Natural killer cell treated with Interleukin-12 subunit alpha and Interleukin-12 subunit beta and Interleukin-15 and Interleukin-18, amount 100 ng/mL, for 72 hours (primary cell): ENCODE measurements at regions not wholly inside any gene's neighbourhood (a gene's known extent, or its start where the extent isn't known, plus 50 kb on each side); places are given as distances from the start of the nearest gene placed in this dataset.

Experiments used
- ATAC-seq, 2 donors: fragments of 150-1000 bp; cut with Tn5 transposase in 1 of 2; sonication (Bioruptor Pico), chemical (Tn5 transposase) in 1 of 2; 2 replicates each; pipeline ENCODE4 v1.10.0; 2021
- DNase-seq: peaks from one replicate; pipeline ENCODE4 v3.0.0; 2022; ENCODE audit warnings: low spot score
- H3K27ac Mint-ChIP-seq, 2 donors: 1 replicate in 1 of 2; 2 replicates in 1 of 2; pipeline ENCODE4 v1.8.0; 2022; ENCODE audit warnings: mixed read lengths in 2 of 2, mild to moderate bottlenecking in 1 of 2, moderate library complexity in 1 of 2
- H3K27me3 Mint-ChIP-seq, 2 donors: 1 replicate in 1 of 2; 2 replicates in 1 of 2; pipeline ENCODE4 v1.8.0; 2022; ENCODE audit warnings: mixed read lengths in 2 of 2
- H3K36me3 Mint-ChIP-seq: one replicate; pipeline ENCODE4 v1.8.0; 2022; ENCODE audit warnings: mixed read lengths
- H3K4me1 Mint-ChIP-seq, 2 donors: 1 replicate in 1 of 2; 2 replicates in 1 of 2; pipeline ENCODE4 v1.8.0; 2022; ENCODE audit warnings: low read depth in 2 of 2, mixed read lengths in 2 of 2, mild to moderate bottlenecking in 1 of 2
- H3K4me3 Mint-ChIP-seq: one replicate; pipeline ENCODE4 v1.8.0; 2022; ENCODE audit warnings: mixed read lengths
- H3K9me3 Mint-ChIP-seq: 2 replicates; pipeline ENCODE4 v1.8.0; 2022; ENCODE audit warnings: mixed read lengths

- DNase-seq (no peak), ATAC-seq (no peak)
- Mint-ChIP-seq H3K27ac (no peak overlapping the region), H3K4me1 (no peaks in the 10 kb centered on the region), H3K9me3 (peaks cover 26% of the 10 kb centered on the region), H3K36me3 (peaks cover 11% of the 10 kb centered on the region), H3K27me3 (no peaks in the 10 kb centered on the region), H3K4me3 (no peak overlapping the region)
Observed at GRCh38 chr1:79373481-79374125, 367.1 kb upstream of the ADGRL4 start.

GRCh38 chr1:79371802-79372201, 365.3 kb upstream of the ADGRL4 start:
- Mint-ChIP-seq H3K27me3 (no peaks in the 10 kb centered on the region), H3K4me3 (no peak overlapping the region), H3K4me1 (no peaks in the 10 kb centered on the region), H3K9me3 (peaks cover 22% of the 10 kb centered on the region), H3K27ac (no peak overlapping the region), H3K36me3 (peaks cover 11% of the 10 kb centered on the region)
- DNase-seq, result no peak
- no peak for ATAC-seq

GRCh38 chr1:79369091-79369490, 362.6 kb upstream of the ADGRL4 start:
- H3K36me3 Mint-ChIP-seq, result peaks cover 6% of the 10 kb centered on the region
- peaks cover 24% of the 10 kb centered on the region for H3K9me3 Mint-ChIP-seq
- DNase-seq (no peak), ATAC-seq (no peak)
- H3K4me3 Mint-ChIP-seq, result no peak overlapping the region
- H3K27me3 Mint-ChIP-seq, result no peaks in the 10 kb centered on the region
- no peaks in the 10 kb centered on the region for H3K4me1 Mint-ChIP-seq
- no peak overlapping the region for H3K27ac Mint-ChIP-seq

GRCh38 chr1:79364896-79365295, 358.4 kb upstream of the ADGRL4 start:
- DNase-seq (no peak), ATAC-seq (no peak)
- H3K27ac Mint-ChIP-seq, result no peak overlapping the region

GRCh38 chr1:79363430-79363829, 356.9 kb upstream of the ADGRL4 start:
- H3K27me3 Mint-ChIP-seq, result no peaks in the 10 kb centered on the region
- no peak for DNase-seq
- H3K9me3 Mint-ChIP-seq, result peaks cover 12% of the 10 kb centered on the region
- H3K4me3 Mint-ChIP-seq, result no peak overlapping the region
- H3K36me3 Mint-ChIP-seq, result no peaks in the 10 kb centered on the region
- ATAC-seq, result no peak
- H3K27ac Mint-ChIP-seq, result no peak overlapping the region
- H3K4me1 Mint-ChIP-seq, result no peaks in the 10 kb centered on the region

More at GRCh38 chr1:79364896-79365295, 358.4 kb upstream of the ADGRL4 start:
- Mint-ChIP-seq H3K9me3 (peaks cover 20% of the 10 kb centered on the region), H3K36me3 (no peaks in the 10 kb centered on the region), H3K4me1 (no peaks in the 10 kb centered on the region), H3K4me3 (no peak overlapping the region), H3K27me3 (no peaks in the 10 kb centered on the region)

- H3K4me1 Mint-ChIP-seq, result no peaks in the 10 kb centered on the region
- H3K27me3 Mint-ChIP-seq, result no peaks in the 10 kb centered on the region
- no peak for DNase-seq
- no peak overlapping the region for H3K4me3 Mint-ChIP-seq
- peaks cover 10% of the 10 kb centered on the region for H3K9me3 Mint-ChIP-seq
- ATAC-seq, result no peak
- no peaks in the 10 kb centered on the region for H3K36me3 Mint-ChIP-seq
- no peak overlapping the region for H3K27ac Mint-ChIP-seq
Observed at GRCh38 chr1:79362470-79362869, 355.9 kb upstream of the ADGRL4 start.

- no peak overlapping the region for H3K4me3 Mint-ChIP-seq
- H3K27ac Mint-ChIP-seq, result no peak overlapping the region
- H3K27me3 Mint-ChIP-seq, result no peaks in the 10 kb centered on the region
- DNase-seq (no peak), ATAC-seq (no peak)
- H3K9me3 Mint-ChIP-seq, result peaks cover 3% of the 10 kb centered on the region
- H3K36me3 Mint-ChIP-seq, result no peaks in the 10 kb centered on the region
- H3K4me1 Mint-ChIP-seq, result no peaks in the 10 kb centered on the region
Observed at GRCh38 chr1:79355090-79355489, 348.6 kb upstream of the ADGRL4 start.

GRCh38 chr1:79353224-79353623, 346.7 kb upstream of the ADGRL4 start:
- no peaks in the 10 kb centered on the region for H3K4me1 Mint-ChIP-seq
- H3K27me3 Mint-ChIP-seq, result no peaks in the 10 kb centered on the region
- ATAC-seq, result no peak
- H3K27ac Mint-ChIP-seq, result no peak overlapping the region
- no peak overlapping the region for H3K4me3 Mint-ChIP-seq
- H3K36me3 Mint-ChIP-seq, result no peaks in the 10 kb centered on the region
- peaks cover 3% of the 10 kb centered on the region for H3K9me3 Mint-ChIP-seq
- no peak for DNase-seq

GRCh38 chr1:79326875-79327274, 320.3 kb upstream of the ADGRL4 start:
- peaks cover 20% of the 10 kb centered on the region for H3K9me3 Mint-ChIP-seq
- no peaks in the 10 kb centered on the region for H3K27me3 Mint-ChIP-seq
- ATAC-seq (no peak), DNase-seq (no peak)
- H3K4me3 Mint-ChIP-seq, result no peak overlapping the region
- no peaks in the 10 kb centered on the region for H3K36me3 Mint-ChIP-seq
- no peaks in the 10 kb centered on the region for H3K4me1 Mint-ChIP-seq
- no peak overlapping the region for H3K27ac Mint-ChIP-seq

- peaks cover 18% of the 10 kb centered on the region for H3K9me3 Mint-ChIP-seq
- DNase-seq (no peak), ATAC-seq (no peak)
- H3K27ac Mint-ChIP-seq, result no peak overlapping the region
- H3K4me3 Mint-ChIP-seq, result no peak overlapping the region
- no peaks in the 10 kb centered on the region for H3K4me1 Mint-ChIP-seq
- H3K36me3 Mint-ChIP-seq, result no peaks in the 10 kb centered on the region
- H3K27me3 Mint-ChIP-seq, result no peaks in the 10 kb centered on the region
Observed at GRCh38 chr1:79325705-79326104, 319.2 kb upstream of the ADGRL4 start.

- DNase-seq (no peak), ATAC-seq (no peak)
- no peaks in the 10 kb centered on the region for H3K27me3 Mint-ChIP-seq
- no peak overlapping the region for H3K27ac Mint-ChIP-seq
- H3K4me3 Mint-ChIP-seq, result no peak overlapping the region
- peaks cover 18% of the 10 kb centered on the region for H3K9me3 Mint-ChIP-seq
- no peaks in the 10 kb centered on the region for H3K4me1 Mint-ChIP-seq
- H3K36me3 Mint-ChIP-seq, result no peaks in the 10 kb centered on the region
Observed at GRCh38 chr1:79325126-79325525, 318.6 kb upstream of the ADGRL4 start.

GRCh38 chr1:79323239-79324025, 316.9 kb upstream of the ADGRL4 start:
- H3K4me3 Mint-ChIP-seq, result no peak overlapping the region

GRCh38 chr1:79322511-79323027, 316.0 kb upstream of the ADGRL4 start:
- H3K4me1 Mint-ChIP-seq, result no peaks in the 10 kb centered on the region
- DNase-seq, result no peak

More at GRCh38 chr1:79323239-79324025, 316.9 kb upstream of the ADGRL4 start:
- DNase-seq (no peak), ATAC-seq (no peak)
- peaks cover 18% of the 10 kb centered on the region for H3K9me3 Mint-ChIP-seq
- no peak overlapping the region for H3K27ac Mint-ChIP-seq
- H3K4me1 Mint-ChIP-seq, result no peaks in the 10 kb centered on the region
- no peaks in the 10 kb centered on the region for H3K36me3 Mint-ChIP-seq
- no peaks in the 10 kb centered on the region for H3K27me3 Mint-ChIP-seq

GRCh38 chr1:79312438-79312837, 305.9 kb upstream of the ADGRL4 start:
- ATAC-seq, result no peak
- DNase-seq, result no peak
- Mint-ChIP-seq H3K36me3 (peaks cover 4% of the 10 kb centered on the region), H3K4me1 (no peaks in the 10 kb centered on the region), H3K27ac (no peak overlapping the region), H3K9me3 (peaks cover 3% of the 10 kb centered on the region), H3K27me3 (no peaks in the 10 kb centered on the region), H3K4me3 (no peak overlapping the region)

More at GRCh38 chr1:79322511-79323027, 316.0 kb upstream of the ADGRL4 start:
- H3K9me3 Mint-ChIP-seq, result peaks cover 18% of the 10 kb centered on the region
- ATAC-seq, result no peak
- no peaks in the 10 kb centered on the region for H3K36me3 Mint-ChIP-seq
- no peak overlapping the region for H3K27ac Mint-ChIP-seq
- H3K4me3 Mint-ChIP-seq, result no peak overlapping the region
- no peaks in the 10 kb centered on the region for H3K27me3 Mint-ChIP-seq
